ENCODE measurements at regions not wholly inside any gene's neighbourhood (a gene's known extent, or its start where the extent isn't known, plus 50 kb on each side); places are given as distances from the start of the nearest gene placed in this dataset.

GRCh38 chr13:83536153-83536552, 346.1 kb downstream of the SLITRK1 start:
- Mint-ChIP-seq H3K27ac (no peak overlapping the region), H3K9me3 (peaks cover 78% of the 10 kb centered on the region), H3K27me3 (no peaks in the 10 kb centered on the region), H3K36me3 (ENCODE audit: low read depth) (no peaks in the 10 kb centered on the region), H3K4me1 (ENCODE audit: low read depth) (no peaks in the 10 kb centered on the region), H3K4me3 (no peak overlapping the region)
- intact Hi-C loops (cut with micrococcal nuclease) = no loop called here

GRCh38 chr13:83532809-83533208, 349.5 kb downstream of the SLITRK1 start:
- no peak overlapping the region for H3K27ac Mint-ChIP-seq
- peaks cover 50% of the 10 kb centered on the region for H3K9me3 Mint-ChIP-seq
- no peaks in the 10 kb centered on the region for H3K4me1 Mint-ChIP-seq (ENCODE audit: low read depth)
- H3K4me3 Mint-ChIP-seq = no peak overlapping the region
- no peaks in the 10 kb centered on the region for H3K36me3 Mint-ChIP-seq (ENCODE audit: low read depth)
- intact Hi-C loops (cut with micrococcal nuclease) = no loop called here
- H3K27me3 Mint-ChIP-seq = no peaks in the 10 kb centered on the region

DNA sequence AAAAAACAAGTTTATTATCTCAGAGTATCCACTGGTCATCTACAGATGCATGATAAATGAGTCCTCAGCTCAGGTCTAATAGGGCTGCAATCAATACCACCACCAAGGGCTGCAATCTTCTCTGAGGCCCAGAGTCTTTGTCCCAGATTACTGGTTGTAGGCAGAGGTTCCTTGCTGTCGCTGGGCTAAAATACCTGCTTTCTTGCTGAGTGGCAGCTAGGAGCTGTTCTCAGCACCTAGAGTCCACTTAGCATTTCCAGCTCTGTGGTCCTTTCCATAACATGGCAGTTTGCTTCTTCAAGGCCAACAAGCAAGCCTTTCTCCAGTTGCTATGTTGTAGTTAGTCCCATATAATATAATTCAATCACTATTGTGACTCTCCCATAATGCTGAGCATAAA, 351.3 kb downstream of the SLITRK1 start:
- peaks cover 39% of the 10 kb centered on the region for H3K9me3 Mint-ChIP-seq
- H3K27ac Mint-ChIP-seq = no peak overlapping the region
- H3K27me3 Mint-ChIP-seq = no peaks in the 10 kb centered on the region
- H3K4me3 Mint-ChIP-seq = no peak overlapping the region
- H3K36me3 Mint-ChIP-seq (ENCODE audit: low read depth) = no peaks in the 10 kb centered on the region
- intact Hi-C loops (cut with micrococcal nuclease) = no loop called here
- no peaks in the 10 kb centered on the region for H3K4me1 Mint-ChIP-seq (ENCODE audit: low read depth)

- H3K27ac Mint-ChIP-seq = no peak overlapping the region
- no peak overlapping the region for H3K4me3 Mint-ChIP-seq
- H3K4me1 Mint-ChIP-seq (ENCODE audit: low read depth) = no peaks in the 10 kb centered on the region
- H3K9me3 Mint-ChIP-seq = peaks cover 25% of the 10 kb centered on the region
- intact Hi-C loops (cut with micrococcal nuclease) = no loop called here
- H3K27me3 Mint-ChIP-seq = no peaks in the 10 kb centered on the region
- H3K36me3 Mint-ChIP-seq (ENCODE audit: low read depth) = no peaks in the 10 kb centered on the region
Observed at GRCh38 chr13:83516781-83517180, 365.5 kb downstream of the SLITRK1 start.

DNA sequence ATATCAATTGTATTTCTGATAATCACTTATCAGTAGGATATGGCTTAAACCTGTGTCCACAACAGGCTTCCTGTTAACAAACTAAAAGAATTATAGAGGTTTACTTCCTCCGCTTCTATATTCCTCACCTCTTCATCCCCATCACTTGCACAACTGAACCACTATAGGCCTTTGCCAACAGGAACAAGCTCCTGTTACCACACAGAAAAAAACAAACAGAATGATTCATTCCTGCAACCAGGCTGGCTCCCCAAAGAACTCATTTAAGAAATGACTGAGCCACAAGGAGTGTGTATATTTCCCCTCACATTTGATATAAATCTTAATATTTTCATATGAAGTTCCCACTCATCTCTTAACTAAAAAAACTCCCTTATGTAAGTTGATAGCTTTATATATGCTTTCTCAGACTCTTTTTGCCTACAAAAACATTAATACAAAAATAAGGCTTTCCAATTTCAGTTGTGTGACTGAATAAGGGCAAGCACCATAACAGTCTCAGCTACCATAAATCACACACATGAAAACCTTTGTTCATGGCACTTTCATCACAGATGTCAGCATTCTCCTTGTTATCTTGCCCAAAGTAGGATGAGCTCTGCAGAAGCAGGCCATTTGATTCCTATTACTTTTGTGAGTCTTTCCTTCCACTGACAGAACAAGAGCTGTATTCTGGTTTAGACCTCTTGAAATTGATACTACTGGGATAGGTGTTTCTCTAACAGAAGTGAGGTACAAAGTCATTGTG, 366.8 kb downstream of the SLITRK1 start:
- H3K36me3 Mint-ChIP-seq (ENCODE audit: low read depth) = no peaks in the 10 kb centered on the region
- H3K27me3 Mint-ChIP-seq = no peaks in the 10 kb centered on the region
- intact Hi-C loops (cut with micrococcal nuclease) = no loop called here
- no peak overlapping the region for H3K27ac Mint-ChIP-seq
- H3K4me3 Mint-ChIP-seq = no peak overlapping the region
- peaks cover 25% of the 10 kb centered on the region for H3K9me3 Mint-ChIP-seq
- H3K4me1 Mint-ChIP-seq (ENCODE audit: low read depth) = no peaks in the 10 kb centered on the region

DNA sequence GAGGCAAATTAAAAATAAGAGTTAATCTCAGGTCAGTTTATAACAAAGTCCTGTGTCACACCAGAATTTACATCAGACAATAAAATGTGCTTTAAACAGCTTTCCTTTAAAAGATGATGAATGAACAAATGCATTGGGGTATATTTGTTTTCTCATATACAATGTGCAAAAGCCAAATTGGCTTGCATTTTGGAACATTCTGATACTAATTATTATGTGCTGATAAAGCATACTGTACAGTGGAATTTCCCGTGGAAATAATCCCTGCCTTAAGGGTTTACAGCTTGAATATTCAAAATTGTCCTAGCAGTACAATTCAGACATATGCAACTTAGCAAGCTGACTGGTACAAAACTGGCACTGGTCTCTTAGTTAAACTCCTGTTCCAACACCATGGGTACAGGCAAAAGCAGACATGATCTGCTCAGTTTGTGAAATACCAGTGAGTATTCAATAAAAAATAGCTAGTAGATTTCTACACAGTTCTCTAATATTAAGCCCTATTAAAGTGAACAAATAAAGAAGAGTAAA, 373.4 kb downstream of the SLITRK1 start:
- H3K27ac Mint-ChIP-seq = no peak overlapping the region
- H3K27me3 Mint-ChIP-seq = no peaks in the 10 kb centered on the region
- H3K9me3 Mint-ChIP-seq = peaks cover 9% of the 10 kb centered on the region
- H3K4me3 Mint-ChIP-seq = no peak overlapping the region
- no peaks in the 10 kb centered on the region for H3K4me1 Mint-ChIP-seq (ENCODE audit: low read depth)
- H3K36me3 Mint-ChIP-seq (ENCODE audit: low read depth) = no peaks in the 10 kb centered on the region
- intact Hi-C loops (cut with micrococcal nuclease) = no loop called here

- no peaks in the 10 kb centered on the region for H3K27me3 Mint-ChIP-seq
- intact Hi-C loops (cut with micrococcal nuclease) = no loop called here
- no peak overlapping the region for H3K27ac Mint-ChIP-seq
Observed at GRCh38 chr13:83503424-83503823, 378.9 kb downstream of the SLITRK1 start.

GRCh38 chr13:83499286-83499685, 383.0 kb downstream of the SLITRK1 start:
- intact Hi-C loops (cut with micrococcal nuclease) = no loop called here
- Mint-ChIP-seq H3K36me3 (ENCODE audit: low read depth) (no peaks in the 10 kb centered on the region), H3K9me3 (peaks cover 34% of the 10 kb centered on the region), H3K4me3 (no peak overlapping the region), H3K27ac (no peak overlapping the region), H3K27me3 (no peaks in the 10 kb centered on the region), H3K4me1 (ENCODE audit: low read depth) (no peaks in the 10 kb centered on the region)

More at GRCh38 chr13:83503424-83503823, 378.9 kb downstream of the SLITRK1 start:
- H3K4me3 Mint-ChIP-seq = no peak overlapping the region
- H3K36me3 Mint-ChIP-seq (ENCODE audit: low read depth) = no peaks in the 10 kb centered on the region
- peaks cover 17% of the 10 kb centered on the region for H3K9me3 Mint-ChIP-seq
- no peaks in the 10 kb centered on the region for H3K4me1 Mint-ChIP-seq (ENCODE audit: low read depth)

DNA sequence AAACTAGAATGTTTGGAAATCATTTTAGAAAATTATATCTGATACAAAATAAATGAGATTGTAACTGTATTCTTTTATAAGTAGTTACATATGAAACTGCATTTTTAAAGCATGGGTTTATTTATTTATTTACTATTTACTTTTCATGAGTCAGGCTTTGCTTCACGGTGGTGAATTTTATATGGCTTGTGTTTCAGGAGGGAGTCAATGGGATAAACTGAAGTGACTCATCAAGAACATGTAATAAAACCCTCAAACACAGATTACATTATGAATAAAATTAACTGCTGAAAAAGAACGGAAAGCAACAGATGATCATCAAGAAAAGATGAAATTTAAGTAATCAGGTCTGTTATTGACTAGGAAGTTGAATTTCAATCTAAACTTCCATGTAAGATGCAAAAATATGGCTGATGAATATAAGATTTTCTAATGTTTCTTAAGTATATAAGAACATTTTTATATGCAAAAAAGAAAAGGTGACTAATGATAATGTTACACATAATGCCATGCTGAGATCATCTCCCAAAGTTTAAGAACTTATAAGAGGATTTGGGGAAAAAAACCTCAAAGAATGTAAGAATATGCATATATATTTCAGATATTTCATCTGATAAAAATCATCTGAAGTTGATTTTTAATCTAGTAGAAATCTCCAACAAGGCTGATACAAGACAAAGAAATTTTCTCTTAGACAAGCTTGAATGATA, 383.6 kb downstream of the SLITRK1 start:
- Mint-ChIP-seq H3K9me3 (peaks cover 40% of the 10 kb centered on the region), H3K4me1 (ENCODE audit: low read depth) (no peaks in the 10 kb centered on the region), H3K36me3 (ENCODE audit: low read depth) (no peaks in the 10 kb centered on the region), H3K27me3 (no peaks in the 10 kb centered on the region), H3K4me3 (no peak overlapping the region), H3K27ac (no peak overlapping the region)
- intact Hi-C loops (cut with micrococcal nuclease) = no loop called here

DNA sequence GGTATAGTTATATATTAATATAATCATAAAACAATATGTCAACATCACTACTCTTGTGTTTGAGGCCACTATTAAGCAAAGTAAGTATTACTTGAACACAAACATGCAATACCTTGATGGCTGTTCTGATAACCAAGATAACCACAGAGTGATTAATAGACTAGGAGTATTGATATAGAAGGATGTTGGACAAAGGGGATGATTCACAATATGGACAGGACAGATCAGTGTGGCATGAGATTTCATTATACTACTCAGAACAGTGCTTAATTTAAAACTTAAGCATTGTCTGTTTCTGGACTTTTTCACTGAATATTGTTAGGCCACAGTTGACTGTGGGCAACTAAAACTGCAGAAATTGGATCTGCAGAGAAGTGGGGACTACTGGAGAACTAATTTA, 384.2 kb downstream of the SLITRK1 start:
- no peaks in the 10 kb centered on the region for H3K36me3 Mint-ChIP-seq (ENCODE audit: low read depth)
- H3K4me3 Mint-ChIP-seq = no peak overlapping the region
- H3K4me1 Mint-ChIP-seq (ENCODE audit: low read depth) = no peaks in the 10 kb centered on the region
- intact Hi-C loops (cut with micrococcal nuclease) = no loop called here
- H3K9me3 Mint-ChIP-seq = peaks cover 45% of the 10 kb centered on the region
- H3K27ac Mint-ChIP-seq = no peak overlapping the region
- no peaks in the 10 kb centered on the region for H3K27me3 Mint-ChIP-seq

DNA sequence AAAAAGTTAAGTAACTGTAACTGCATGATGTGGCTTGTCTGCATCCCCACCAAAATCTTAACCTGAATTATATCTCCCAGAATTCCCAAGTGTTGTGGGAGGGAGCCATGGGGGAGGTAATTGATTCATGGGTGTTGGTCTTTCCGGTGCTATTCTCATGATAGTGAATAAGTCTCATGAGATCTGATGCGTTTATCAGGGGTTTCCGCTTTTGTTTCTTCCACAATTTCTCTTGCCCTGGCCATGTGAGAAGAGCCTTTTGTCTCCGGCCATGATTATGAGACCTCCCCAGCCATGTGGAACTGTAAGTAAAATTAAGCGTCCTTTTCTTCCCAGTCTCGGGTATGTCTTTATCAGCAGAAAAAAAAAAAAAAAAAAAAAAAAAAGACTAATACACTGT, 385.8 kb downstream of the SLITRK1 start:
- no peaks in the 10 kb centered on the region for H3K27me3 Mint-ChIP-seq
- peaks cover 44% of the 10 kb centered on the region for H3K9me3 Mint-ChIP-seq
- H3K4me1 Mint-ChIP-seq (ENCODE audit: low read depth) = no peaks in the 10 kb centered on the region
- no peaks in the 10 kb centered on the region for H3K36me3 Mint-ChIP-seq (ENCODE audit: low read depth)
- H3K27ac Mint-ChIP-seq = no peak overlapping the region
- no peak overlapping the region for H3K4me3 Mint-ChIP-seq
- intact Hi-C loops (cut with micrococcal nuclease) = no loop called here

GRCh38 chr13:83485101-83485500, 397.2 kb downstream of the SLITRK1 start:
- no peaks in the 10 kb centered on the region for H3K27me3 Mint-ChIP-seq
- H3K36me3 Mint-ChIP-seq (ENCODE audit: low read depth) = no peaks in the 10 kb centered on the region
- H3K4me3 Mint-ChIP-seq = no peak overlapping the region
- no peak overlapping the region for H3K27ac Mint-ChIP-seq
- H3K4me1 Mint-ChIP-seq (ENCODE audit: low read depth) = no peaks in the 10 kb centered on the region
- H3K9me3 Mint-ChIP-seq = peaks cover 18% of the 10 kb centered on the region
- intact Hi-C loops (cut with micrococcal nuclease) = no loop called here

GRCh38 chr13:83471011-83471410, 411.3 kb downstream of the SLITRK1 start:
- peaks cover 44% of the 10 kb centered on the region for H3K9me3 Mint-ChIP-seq
- H3K27ac Mint-ChIP-seq = no peak overlapping the region
- H3K27me3 Mint-ChIP-seq = no peaks in the 10 kb centered on the region
- intact Hi-C loops (cut with micrococcal nuclease) = no loop called here
- no peaks in the 10 kb centered on the region for H3K36me3 Mint-ChIP-seq (ENCODE audit: low read depth)
- no peak overlapping the region for H3K4me3 Mint-ChIP-seq
- no peaks in the 10 kb centered on the region for H3K4me1 Mint-ChIP-seq (ENCODE audit: low read depth)

DNA sequence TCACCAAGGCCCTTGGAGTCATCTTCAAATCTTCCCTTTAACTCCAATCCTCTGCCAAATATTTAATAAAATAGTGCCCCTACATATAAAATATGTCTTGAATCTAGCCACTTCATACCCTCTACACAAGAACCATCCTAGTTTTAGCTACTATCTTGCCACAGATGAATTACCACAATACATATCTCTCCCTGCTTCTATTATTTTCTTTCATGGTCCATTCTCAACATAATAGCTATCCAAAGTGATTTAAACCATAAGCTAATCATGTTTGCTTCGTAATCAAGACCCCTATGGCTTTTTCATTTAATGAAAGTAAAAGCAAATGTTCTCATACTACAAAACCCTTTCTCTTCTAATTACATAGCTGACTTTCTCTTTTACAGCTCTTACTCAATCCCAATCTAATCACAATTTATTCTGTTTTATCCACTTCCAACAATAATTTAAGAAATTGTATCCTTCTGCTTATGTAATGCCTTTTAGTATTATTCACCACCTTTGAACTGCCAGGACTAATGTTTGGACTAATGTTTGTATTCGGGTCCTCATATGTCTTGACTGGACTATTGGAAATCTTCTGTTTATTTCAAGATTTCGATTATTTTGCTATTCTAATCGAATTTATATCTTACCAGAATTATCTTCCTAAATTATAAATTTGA, 412.0 kb downstream of the SLITRK1 start:
- Mint-ChIP-seq H3K27me3 (no peaks in the 10 kb centered on the region), H3K36me3 (ENCODE audit: low read depth) (no peaks in the 10 kb centered on the region), H3K27ac (no peak overlapping the region), H3K9me3 (peaks cover 45% of the 10 kb centered on the region), H3K4me1 (ENCODE audit: low read depth) (no peaks in the 10 kb centered on the region), H3K4me3 (no peak overlapping the region)
- intact Hi-C loops (cut with micrococcal nuclease) = no loop called here

All from dendritic cell treated with granulocyte-macrophage colony-stimulating factor and Interleukin-4, amounts not matched to agents 40 ng/mL and 50 ng/mL, for 4 days (primary cell).